ENCODE measurements at regions not wholly inside any gene's neighbourhood (a gene's known extent, or its start where the extent isn't known, plus 50 kb on each side); places are given as distances from the start of the nearest gene placed in this dataset.

- Histone ChIP-seq H4K5ac (ENCODE audit: insufficient read length, low read depth, low read length) (no peak overlapping the region), H3K4ac (ENCODE audit: low read depth, low read length) (no peak overlapping the region), H2BK15ac (ENCODE audit: low read depth, low read length) (no peak overlapping the region), H3K4me2 (ENCODE audit: insufficient read depth, insufficient read length, low read length) (no peak overlapping the region), H3K79me1 (ENCODE audit: insufficient read depth, low read depth, low read length, poor library complexity, severe bottlenecking) (no peaks in the 10 kb centered on the region), H3K9ac (ENCODE audit: extremely low read depth, insufficient read length, low read length) (no peak overlapping the region), H2BK12ac (ENCODE audit: insufficient read length, low read depth, low read length) (no peak overlapping the region), H3K23ac (ENCODE audit: insufficient read length, low read depth, low read length) (no peak overlapping the region), H2BK5ac (ENCODE audit: insufficient read length, low read length) (no peak overlapping the region), H3K9me3 (ENCODE audit: control insufficient read depth, low read depth, low read length) (no peaks in the 10 kb centered on the region), H2AK5ac (ENCODE audit: insufficient read length, low read length) (no peak overlapping the region), H3K56ac (ENCODE audit: insufficient read length, low read depth, low read length) (no peak overlapping the region), H3K27me3 (ENCODE audit: insufficient read depth, low read length) (no peaks in the 10 kb centered on the region), H3K27ac (ENCODE audit: insufficient read length, low read depth, low read length) (no peak overlapping the region), H2AFZ (ENCODE audit: low read length) (no peak overlapping the region), H4K8ac (replicated peaks; ENCODE audit: insufficient read length, low read depth, low read length) (no peak overlapping the region), H2BK120ac (ENCODE audit: low read depth, low read length, poor library complexity, severe bottlenecking) (no peak overlapping the region), H3K4me1 (ENCODE audit: insufficient read depth, low read length) (no peaks in the 10 kb centered on the region), H3T11ph (ENCODE audit: low read length) (no peak overlapping the region), H2BK20ac (ENCODE audit: low read depth, low read length, poor library complexity, severe bottlenecking) (no peak overlapping the region), H3K79me2 (ENCODE audit: insufficient read depth, low read length) (no peaks in the 10 kb centered on the region), H3K14ac (ENCODE audit: insufficient read depth, low read length) (no peak overlapping the region), H4K20me1 (ENCODE audit: control insufficient read depth, insufficient read depth, insufficient read length) (no peaks in the 10 kb centered on the region), H3K23me2 (ENCODE audit: insufficient read length, low read depth, low read length, poor library complexity, severe bottlenecking) (no peaks in the 10 kb centered on the region), H4K91ac (ENCODE audit: insufficient read length, low read depth, low read length) (no peak overlapping the region), H3K18ac (ENCODE audit: insufficient read length, low read depth, low read length) (no peak overlapping the region)
- no peak overlapping the region for H3K27ac Mint-ChIP-seq
- H3K9me3 Mint-ChIP-seq, result no peaks in the 10 kb centered on the region; a peak in 2 of 5 replicates
- peak; percentile 77 for DNase-seq
- no peaks in the 10 kb centered on the region; a peak in 1 of 7 replicates for H3K36me3 Mint-ChIP-seq (ENCODE audit: insufficient read depth in 1 of 3, low read depth in 3 of 3)
- TF ChIP-seq, protein P1, sequence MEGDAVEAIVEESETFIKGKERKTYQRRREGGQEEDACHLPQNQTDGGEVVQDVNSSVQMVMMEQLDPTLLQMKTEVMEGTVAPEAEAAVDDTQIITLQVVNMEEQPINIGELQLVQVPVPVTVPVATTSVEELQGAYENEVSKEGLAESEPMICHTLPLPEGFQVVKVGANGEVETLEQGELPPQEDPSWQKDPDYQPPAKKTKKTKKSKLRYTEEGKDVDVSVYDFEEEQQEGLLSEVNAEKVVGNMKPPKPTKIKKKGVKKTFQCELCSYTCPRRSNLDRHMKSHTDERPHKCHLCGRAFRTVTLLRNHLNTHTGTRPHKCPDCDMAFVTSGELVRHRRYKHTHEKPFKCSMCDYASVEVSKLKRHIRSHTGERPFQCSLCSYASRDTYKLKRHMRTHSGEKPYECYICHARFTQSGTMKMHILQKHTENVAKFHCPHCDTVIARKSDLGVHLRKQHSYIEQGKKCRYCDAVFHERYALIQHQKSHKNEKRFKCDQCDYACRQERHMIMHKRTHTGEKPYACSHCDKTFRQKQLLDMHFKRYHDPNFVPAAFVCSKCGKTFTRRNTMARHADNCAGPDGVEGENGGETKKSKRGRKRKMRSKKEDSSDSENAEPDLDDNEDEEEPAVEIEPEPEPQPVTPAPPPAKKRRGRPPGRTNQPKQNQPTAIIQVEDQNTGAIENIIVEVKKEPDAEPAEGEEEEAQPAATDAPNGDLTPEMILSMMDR (conservative IDR thresholded peaks at IDR 0.05), result peak; percentile 87
- peaks cover 19% of the 10 kb centered on the region for H3K27me3 Mint-ChIP-seq (ENCODE audit: low read depth)
- peaks cover 3 to 5% of the 10 kb centered on the region in 2 experiments for H3K4me1 Mint-ChIP-seq
- H3K4me3 Mint-ChIP-seq, result no peak overlapping the region
- no CpG with 5 or more reads among the region's 7 CpGs for WGBS (ENCODE audit: extremely low coverage, insufficient read length, low lambda C conversion rate)
Measured at GRCh38 chr11:8318536-8318935, 54.9 kb upstream of the LMO1 start.

Measured in H9 (cell line).